Loucy (cell line): ENCODE measurements at regions not wholly inside any gene's neighbourhood (a gene's known extent, or its start where the extent isn't known, plus 50 kb on each side); places are given as distances from the start of the nearest gene placed in this dataset.

Experiments
- EZH2phosphoT487 ChIP-seq: fragments of 200-600 bp; IDR thresholded peaks from 2 replicates; pipeline ENCODE4 v1.6.1; 2018; ENCODE audit warnings: antibody characterized with exemption, mild to moderate bottlenecking, moderate library complexity, borderline replicate concordance
- TF ChIP-seq, protein P1 (sequence below): fragments of 200-600 bp; sonication (generic); conservative IDR thresholded peaks from 2 replicates; pipeline ENCODE4 v1.5.1; 2014; ENCODE audit warnings: mild to moderate bottlenecking, antibody characterized with exemption, low read length

DNA sequence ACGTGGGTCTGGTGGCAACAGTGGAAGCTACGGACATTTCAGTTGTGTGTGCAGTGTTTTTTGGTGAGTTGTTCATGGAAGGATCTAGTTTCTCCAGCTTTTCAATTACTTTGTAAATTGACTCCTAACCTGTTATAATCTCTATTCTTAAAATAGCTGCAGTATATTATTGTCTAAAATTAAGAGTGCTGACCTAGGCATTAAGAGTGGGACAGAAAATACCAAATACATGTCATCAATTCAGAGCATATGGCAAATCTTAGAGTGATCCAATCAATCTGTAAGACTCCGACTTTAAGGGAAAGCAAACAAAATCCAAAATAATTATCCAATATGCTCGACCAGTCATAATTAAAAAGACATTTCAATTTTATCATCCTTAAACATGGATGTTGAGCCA is 338.1 kb upstream of the PCDH9 start:
- TF ChIP-seq, protein P1, sequence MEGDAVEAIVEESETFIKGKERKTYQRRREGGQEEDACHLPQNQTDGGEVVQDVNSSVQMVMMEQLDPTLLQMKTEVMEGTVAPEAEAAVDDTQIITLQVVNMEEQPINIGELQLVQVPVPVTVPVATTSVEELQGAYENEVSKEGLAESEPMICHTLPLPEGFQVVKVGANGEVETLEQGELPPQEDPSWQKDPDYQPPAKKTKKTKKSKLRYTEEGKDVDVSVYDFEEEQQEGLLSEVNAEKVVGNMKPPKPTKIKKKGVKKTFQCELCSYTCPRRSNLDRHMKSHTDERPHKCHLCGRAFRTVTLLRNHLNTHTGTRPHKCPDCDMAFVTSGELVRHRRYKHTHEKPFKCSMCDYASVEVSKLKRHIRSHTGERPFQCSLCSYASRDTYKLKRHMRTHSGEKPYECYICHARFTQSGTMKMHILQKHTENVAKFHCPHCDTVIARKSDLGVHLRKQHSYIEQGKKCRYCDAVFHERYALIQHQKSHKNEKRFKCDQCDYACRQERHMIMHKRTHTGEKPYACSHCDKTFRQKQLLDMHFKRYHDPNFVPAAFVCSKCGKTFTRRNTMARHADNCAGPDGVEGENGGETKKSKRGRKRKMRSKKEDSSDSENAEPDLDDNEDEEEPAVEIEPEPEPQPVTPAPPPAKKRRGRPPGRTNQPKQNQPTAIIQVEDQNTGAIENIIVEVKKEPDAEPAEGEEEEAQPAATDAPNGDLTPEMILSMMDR, result no peak
- TF ChIP-seq EZH2phosphoT487, result no peak
